ENCODE measurements at regions not wholly inside any gene's neighbourhood (a gene's known extent, or its start where the extent isn't known, plus 50 kb on each side); places are given as distances from the start of the nearest gene placed in this dataset.

DNA sequence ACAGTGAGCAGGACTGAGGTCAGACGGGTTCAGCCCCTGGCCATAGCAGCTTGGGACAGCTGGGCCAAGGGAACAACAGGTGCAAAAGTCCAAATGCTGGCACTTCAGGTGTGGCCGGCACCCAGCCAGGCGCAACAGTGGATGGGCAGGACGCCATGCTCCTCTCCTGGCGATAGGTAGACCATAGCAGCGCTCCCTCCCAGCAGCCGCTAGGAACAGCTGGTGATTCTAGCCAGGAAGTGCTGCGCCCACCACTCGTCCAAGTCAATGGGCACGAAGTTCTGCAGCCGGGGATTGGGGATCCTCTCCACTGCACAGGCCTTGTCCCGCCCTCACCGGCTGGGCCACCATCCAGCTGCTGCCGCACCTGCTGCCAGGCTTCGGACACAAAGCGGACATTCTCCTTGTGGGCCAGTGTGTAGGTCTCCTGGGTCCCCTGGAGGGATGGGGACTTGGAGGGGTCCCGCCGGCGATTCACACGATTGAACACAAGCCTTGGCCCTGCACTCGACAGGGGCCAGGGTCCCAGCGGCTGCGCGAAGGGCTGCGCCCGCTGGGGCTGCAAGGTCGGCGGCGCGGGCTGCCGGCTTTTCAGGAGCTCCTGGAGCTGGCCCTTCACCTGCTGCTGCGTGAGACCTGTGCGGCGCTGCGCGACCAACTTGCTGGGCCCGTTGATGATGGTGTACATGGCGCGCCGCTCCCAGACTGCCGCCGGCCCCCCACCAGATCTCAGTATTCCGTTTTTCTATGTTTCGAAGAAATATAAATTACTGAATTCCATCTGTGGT, 227.5 kb upstream of the STK26 start:
- no peaks in the 10 kb centered on the region for H3K9me3 ChIP-seq (ENCODE audit: control insufficient read depth in 2 of 2, low read length in 2 of 2)
- H3K9ac ChIP-seq (ENCODE audit: low read length in 2 of 2) = no peak overlapping the region
- H3K27ac ChIP-seq (ENCODE audit: low read length) = no peak overlapping the region
- H3K27me3 ChIP-seq (ENCODE audit: control insufficient read depth in 1 of 2, insufficient read depth in 2 of 2, low read length in 2 of 2) = no peaks in the 10 kb centered on the region
- no peak overlapping the region for H3K4me3 ChIP-seq (ENCODE audit: low read length in 2 of 2)
- no peaks in the 10 kb centered on the region for H3K4me1 ChIP-seq (ENCODE audit: control insufficient read depth, insufficient read depth, low read length)
- H3K36me3 ChIP-seq (ENCODE audit: control insufficient read depth in 2 of 2, insufficient read depth in 2 of 2, low read length in 2 of 2) = no peaks in the 10 kb centered on the region

DNA sequence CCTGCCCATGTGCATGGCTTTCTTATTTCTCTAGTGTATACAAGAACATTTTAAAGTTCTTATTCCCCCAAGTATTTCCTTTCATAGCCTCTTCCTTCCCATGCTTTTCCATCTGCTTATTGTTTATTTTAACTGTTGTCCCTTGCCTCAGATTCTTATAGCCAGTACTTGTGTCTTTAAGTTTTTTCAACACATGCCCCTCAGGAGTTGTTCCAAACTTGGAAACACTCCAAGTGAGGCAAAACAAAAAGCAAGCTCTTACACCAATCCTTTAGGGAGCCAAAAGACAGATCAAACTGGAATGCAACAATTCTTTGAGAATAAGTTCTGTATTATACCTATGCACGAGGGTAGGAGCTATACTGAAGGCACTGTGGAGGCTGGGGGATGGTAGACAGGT, 222.0 kb upstream of the STK26 start:
- Histone ChIP-seq H3K4me1 (ENCODE audit: control insufficient read depth, insufficient read depth, low read length) (peaks cover 10% of the 10 kb centered on the region), H3K36me3 (ENCODE audit: control insufficient read depth in 2 of 2, insufficient read depth in 2 of 2, low read length in 2 of 2) (no peaks in the 10 kb centered on the region), H3K4me3 (ENCODE audit: low read length in 2 of 2) (no peak overlapping the region), H3K9me3 (ENCODE audit: control insufficient read depth in 2 of 2, low read length in 2 of 2) (no peaks in the 10 kb centered on the region), H3K27ac (ENCODE audit: low read length) (no peak overlapping the region), H3K27me3 (ENCODE audit: control insufficient read depth in 1 of 2, insufficient read depth in 2 of 2, low read length in 2 of 2) (peaks cover 0 to 2% of the 10 kb centered on the region in 2 donors), H3K9ac (ENCODE audit: low read length in 2 of 2) (no peak overlapping the region)

DNA sequence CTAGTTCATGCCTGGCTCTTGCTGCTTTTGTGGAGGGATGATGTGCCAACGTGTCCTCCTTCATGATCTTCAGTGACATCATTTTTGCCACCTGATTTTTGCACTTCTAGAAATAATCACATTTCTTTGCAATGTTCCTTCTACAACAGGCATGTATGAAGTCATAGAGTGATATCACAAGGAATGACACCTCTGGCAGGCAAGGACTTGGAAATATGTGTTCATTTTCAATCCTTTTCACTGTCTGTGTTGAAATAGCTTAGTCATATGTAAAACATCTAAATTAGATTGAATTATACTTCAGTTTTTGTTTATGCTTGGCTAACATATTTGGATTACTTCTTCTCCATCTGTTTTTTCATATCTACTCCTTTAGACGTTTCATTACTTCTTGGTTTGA, 221.2 kb upstream of the STK26 start:
- Histone ChIP-seq H3K27me3 (ENCODE audit: control insufficient read depth in 1 of 2, insufficient read depth in 2 of 2, low read length in 2 of 2) (peaks cover 0 to 2% of the 10 kb centered on the region in 2 donors), H3K4me1 (ENCODE audit: control insufficient read depth, insufficient read depth, low read length) (peaks cover 10% of the 10 kb centered on the region), H3K9ac (ENCODE audit: low read length in 2 of 2) (no peak overlapping the region), H3K9me3 (ENCODE audit: control insufficient read depth in 2 of 2, low read length in 2 of 2) (no peaks in the 10 kb centered on the region), H3K36me3 (ENCODE audit: control insufficient read depth in 2 of 2, insufficient read depth in 2 of 2, low read length in 2 of 2) (no peaks in the 10 kb centered on the region), H3K27ac (ENCODE audit: low read length) (no peak overlapping the region), H3K4me3 (ENCODE audit: low read length in 2 of 2) (no peak overlapping the region)

DNA sequence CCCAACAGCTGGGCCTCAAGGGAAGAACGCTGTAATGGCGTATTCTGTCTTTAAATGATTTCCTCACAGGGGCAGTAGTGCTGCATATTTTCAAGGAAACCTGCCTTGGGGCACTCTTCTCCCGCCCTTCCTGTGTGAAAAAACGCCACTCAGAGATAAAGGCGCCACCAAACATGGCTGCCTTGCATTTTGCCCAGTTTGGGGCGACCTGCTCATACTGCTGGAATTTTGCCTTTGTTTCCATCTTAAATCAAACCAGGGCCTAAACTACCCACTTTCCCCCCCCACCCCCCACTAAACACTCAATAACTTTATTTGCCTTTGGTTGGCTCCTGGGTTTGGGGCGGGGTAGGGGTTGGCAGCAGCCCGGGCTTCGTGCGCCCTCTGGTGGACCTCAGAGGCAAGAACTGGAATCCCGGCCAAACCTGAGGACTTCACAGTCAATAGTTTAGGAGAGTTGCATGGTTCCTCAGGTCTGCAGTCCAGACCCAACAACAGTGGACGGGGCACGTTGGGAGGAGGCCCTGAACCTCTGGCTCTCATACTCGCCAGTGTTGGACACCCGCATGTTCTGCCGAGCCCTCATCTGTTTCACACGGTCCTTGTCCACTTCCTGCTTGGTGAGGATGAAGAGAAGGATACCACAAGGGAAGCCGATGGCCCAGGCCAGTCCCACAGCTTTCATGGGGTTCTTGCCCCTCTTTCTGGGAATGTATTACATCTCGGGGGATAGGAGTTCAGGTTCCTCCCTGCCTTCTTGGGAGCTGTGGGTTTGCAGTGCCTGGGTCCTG, 220.1 kb upstream of the STK26 start:
- no peaks in the 10 kb centered on the region for H3K9me3 ChIP-seq (ENCODE audit: control insufficient read depth in 2 of 2, low read length in 2 of 2)
- H3K9ac ChIP-seq (ENCODE audit: low read length in 2 of 2) = no peak overlapping the region
- H3K4me1 ChIP-seq (ENCODE audit: control insufficient read depth, insufficient read depth, low read length) = peaks cover 10% of the 10 kb centered on the region
- H3K27me3 ChIP-seq (ENCODE audit: control insufficient read depth in 1 of 2, insufficient read depth in 2 of 2, low read length in 2 of 2) = peaks cover 0 to 2% of the 10 kb centered on the region in 2 donors
- no peaks in the 10 kb centered on the region for H3K36me3 ChIP-seq (ENCODE audit: control insufficient read depth in 2 of 2, insufficient read depth in 2 of 2, low read length in 2 of 2)
- H3K4me3 ChIP-seq (ENCODE audit: low read length in 2 of 2) = peak overlapping the region in 1 of 2 donors; percentile 68
- H3K27ac ChIP-seq (ENCODE audit: low read length) = no peak overlapping the region

DNA sequence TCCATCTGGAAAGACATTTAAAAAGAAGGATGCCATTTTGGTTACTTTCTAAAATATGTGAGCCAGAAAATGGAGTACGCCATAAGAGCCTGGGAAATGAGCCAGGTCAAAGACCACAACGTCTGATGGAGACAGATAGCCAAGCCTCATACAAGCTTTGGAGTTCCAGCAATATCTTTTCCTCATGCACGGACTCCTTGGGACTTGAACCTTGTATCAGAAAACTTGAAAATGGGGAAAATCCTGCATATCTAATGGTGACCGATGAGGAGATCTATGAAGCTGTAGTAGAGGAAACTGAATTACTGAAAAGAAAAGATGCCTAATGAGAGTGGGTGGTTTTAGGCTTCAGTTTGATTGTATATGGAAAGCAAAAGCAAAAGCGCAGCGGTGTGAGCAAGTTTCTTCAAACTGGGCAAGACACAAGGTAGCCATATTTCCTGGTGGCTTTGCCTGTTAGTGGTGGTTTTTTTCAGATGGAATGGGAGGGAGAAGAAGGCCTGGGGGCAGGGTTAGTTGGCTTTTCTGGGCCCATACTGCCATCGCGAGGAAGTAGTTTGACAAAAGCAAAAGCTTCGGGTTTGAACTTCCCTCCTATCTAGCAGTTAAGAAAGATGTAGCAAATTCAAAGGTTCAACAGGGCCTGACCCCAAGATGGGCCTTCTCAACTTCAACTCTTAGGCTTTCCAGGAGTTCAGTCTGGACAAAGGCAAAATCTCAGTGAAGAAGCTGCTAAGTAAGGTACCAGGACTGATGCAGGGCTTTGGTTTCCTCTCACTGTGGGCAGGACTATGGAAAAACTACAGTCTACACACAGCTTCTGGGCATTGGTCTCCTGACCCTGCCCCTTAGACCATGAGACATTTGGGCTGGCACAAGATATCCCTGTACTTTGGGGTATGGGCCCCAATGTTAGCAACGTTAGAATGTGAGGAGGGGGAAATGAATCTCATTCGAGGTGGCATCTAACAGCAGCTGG, 210.0 kb upstream of the STK26 start:
- H3K4me1 ChIP-seq (ENCODE audit: control insufficient read depth, insufficient read depth, low read length) = peaks cover 8% of the 10 kb centered on the region
- no peaks in the 10 kb centered on the region for H3K36me3 ChIP-seq (ENCODE audit: control insufficient read depth in 2 of 2, insufficient read depth in 2 of 2, low read length in 2 of 2)
- H3K27ac ChIP-seq (ENCODE audit: low read length) = peak overlapping the region; percentile 60
- no peaks in the 10 kb centered on the region for H3K9me3 ChIP-seq (ENCODE audit: control insufficient read depth in 2 of 2, low read length in 2 of 2)
- peak overlapping the region in 1 of 2 donors; percentile 55 for H3K9ac ChIP-seq (ENCODE audit: low read length in 2 of 2)
- H3K4me3 ChIP-seq (ENCODE audit: low read length in 2 of 2) = peak overlapping the region in 1 of 2 donors; percentile 74
- H3K27me3 ChIP-seq (ENCODE audit: control insufficient read depth in 1 of 2, insufficient read depth in 2 of 2, low read length in 2 of 2) = no peaks in the 10 kb centered on the region

DNA sequence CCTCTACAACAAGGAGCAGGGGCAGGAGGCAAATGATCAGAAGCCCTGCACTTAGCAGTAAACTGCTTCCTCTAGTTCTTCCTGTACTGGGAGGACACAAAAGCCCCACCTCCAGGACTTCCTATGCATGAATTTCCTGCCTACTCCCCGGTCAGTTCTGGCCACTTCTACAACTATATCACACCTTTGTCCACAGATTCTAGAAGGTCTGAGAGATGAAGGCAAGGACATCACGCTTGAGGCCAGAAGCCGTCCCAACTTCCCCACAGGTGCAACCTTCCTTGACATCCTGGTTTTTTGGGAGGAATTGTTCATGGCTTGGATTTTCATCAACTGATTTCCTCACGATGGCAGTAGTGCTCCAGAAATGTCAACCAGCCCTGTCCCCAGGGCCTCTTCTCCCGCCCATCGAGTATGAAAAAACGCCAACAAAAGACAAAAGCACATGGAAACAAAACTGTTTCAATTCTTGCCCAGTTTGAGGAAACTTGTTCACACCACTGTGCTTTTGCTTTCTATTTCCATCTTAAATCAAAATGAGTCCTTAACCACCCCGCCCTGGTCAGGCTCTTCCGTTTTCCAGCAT, 206.5 kb upstream of the STK26 start:
- Histone ChIP-seq H3K27ac (ENCODE audit: low read length) (no peak overlapping the region), H3K4me1 (ENCODE audit: control insufficient read depth, insufficient read depth, low read length) (peaks cover 8% of the 10 kb centered on the region), H3K27me3 (ENCODE audit: control insufficient read depth in 1 of 2, insufficient read depth in 2 of 2, low read length in 2 of 2) (no peaks in the 10 kb centered on the region), H3K4me3 (ENCODE audit: low read length in 2 of 2) (peak overlapping the region in 1 of 2 donors; percentile 71), H3K36me3 (ENCODE audit: control insufficient read depth in 2 of 2, insufficient read depth in 2 of 2, low read length in 2 of 2) (no peaks in the 10 kb centered on the region), H3K9ac (ENCODE audit: low read length in 2 of 2) (no peak overlapping the region), H3K9me3 (ENCODE audit: control insufficient read depth in 2 of 2, low read length in 2 of 2) (no peaks in the 10 kb centered on the region)

DNA sequence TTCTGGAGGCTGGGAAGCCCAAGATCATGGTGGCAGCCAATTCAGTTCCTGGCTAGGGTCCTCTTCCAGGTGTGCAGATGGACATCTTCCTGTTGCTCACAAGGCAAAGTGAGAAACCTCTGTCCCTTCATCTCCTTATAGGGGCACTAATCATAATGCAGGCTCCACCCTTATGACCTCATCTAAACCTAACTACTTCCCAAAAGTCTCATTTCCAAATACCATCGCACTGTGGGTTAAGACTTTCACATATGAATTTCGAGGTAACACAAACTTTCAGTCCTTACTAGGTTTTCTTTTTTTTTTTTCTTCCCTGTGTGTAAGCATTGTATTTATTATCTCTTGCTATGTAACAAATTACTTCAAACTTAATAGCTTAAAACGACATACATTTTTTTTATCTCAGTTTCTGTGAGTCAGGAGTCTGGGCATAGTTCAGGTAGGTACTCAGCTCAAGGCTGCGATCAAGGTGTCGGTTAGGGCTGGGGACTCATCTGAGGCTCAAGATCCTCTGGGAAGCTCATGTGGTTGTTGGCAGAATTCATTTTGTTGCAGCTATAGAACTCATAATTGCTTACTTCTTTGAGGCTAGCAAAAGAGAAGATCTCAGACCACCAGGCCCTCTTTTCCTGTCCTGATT, 204.7 kb upstream of the STK26 start:
- H3K9me3 ChIP-seq (ENCODE audit: control insufficient read depth in 2 of 2, low read length in 2 of 2) = no peaks in the 10 kb centered on the region
- H3K9ac ChIP-seq (ENCODE audit: low read length in 2 of 2) = no peak overlapping the region
- no peaks in the 10 kb centered on the region for H3K36me3 ChIP-seq (ENCODE audit: control insufficient read depth in 2 of 2, insufficient read depth in 2 of 2, low read length in 2 of 2)
- no peak overlapping the region for H3K27ac ChIP-seq (ENCODE audit: low read length)
- no peaks in the 10 kb centered on the region for H3K27me3 ChIP-seq (ENCODE audit: control insufficient read depth in 1 of 2, insufficient read depth in 2 of 2, low read length in 2 of 2)
- H3K4me3 ChIP-seq (ENCODE audit: low read length in 2 of 2) = no peak overlapping the region
- H3K4me1 ChIP-seq (ENCODE audit: control insufficient read depth, insufficient read depth, low read length) = peaks cover 9% of the 10 kb centered on the region

DNA sequence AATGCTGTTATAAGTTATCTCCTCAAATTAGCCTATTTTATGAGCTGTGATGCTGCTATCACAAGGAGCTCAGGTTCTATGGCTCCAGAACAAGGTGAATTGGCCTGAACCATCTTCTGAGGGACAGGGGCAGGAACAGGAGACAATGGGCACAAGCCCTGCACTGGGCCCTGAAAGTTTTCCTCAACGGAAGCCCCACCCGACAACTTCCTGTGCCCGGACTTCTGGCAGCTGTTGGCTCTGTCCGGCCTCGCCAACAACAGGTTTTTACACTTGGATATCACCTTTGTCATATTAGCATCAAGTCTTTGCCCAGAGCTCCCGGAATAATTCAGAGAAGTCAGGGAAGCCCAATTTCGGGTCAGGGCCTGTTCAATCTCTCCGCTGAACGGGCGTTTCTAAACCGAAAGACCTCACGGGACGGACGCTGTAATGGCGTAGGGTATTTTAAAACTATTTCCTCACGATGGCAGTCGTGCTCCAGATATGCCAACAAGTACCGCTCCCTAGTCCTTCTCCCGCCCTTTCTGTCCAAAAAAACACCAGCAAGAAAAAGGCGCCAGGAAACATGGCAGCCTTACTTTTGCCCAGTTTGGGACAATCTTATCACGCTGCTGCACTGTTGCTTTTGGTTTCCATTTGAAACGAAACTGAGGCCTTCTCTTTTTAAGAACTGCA, 201.0 kb upstream of the STK26 start:
- H3K27me3 ChIP-seq (ENCODE audit: control insufficient read depth in 1 of 2, insufficient read depth in 2 of 2, low read length in 2 of 2) = no peaks in the 10 kb centered on the region
- H3K36me3 ChIP-seq (ENCODE audit: control insufficient read depth in 2 of 2, insufficient read depth in 2 of 2, low read length in 2 of 2) = no peaks in the 10 kb centered on the region
- H3K4me1 ChIP-seq (ENCODE audit: control insufficient read depth, insufficient read depth, low read length) = peaks cover 3% of the 10 kb centered on the region
- no peaks in the 10 kb centered on the region for H3K9me3 ChIP-seq (ENCODE audit: control insufficient read depth in 2 of 2, low read length in 2 of 2)
- peak overlapping the region in 1 of 2 donors; percentile 75 for H3K4me3 ChIP-seq (ENCODE audit: low read length in 2 of 2)
- H3K27ac ChIP-seq (ENCODE audit: low read length) = peak overlapping the region; percentile 87
- peak overlapping the region in 1 of 2 donors; percentile 89 for H3K9ac ChIP-seq (ENCODE audit: low read length in 2 of 2)

DNA sequence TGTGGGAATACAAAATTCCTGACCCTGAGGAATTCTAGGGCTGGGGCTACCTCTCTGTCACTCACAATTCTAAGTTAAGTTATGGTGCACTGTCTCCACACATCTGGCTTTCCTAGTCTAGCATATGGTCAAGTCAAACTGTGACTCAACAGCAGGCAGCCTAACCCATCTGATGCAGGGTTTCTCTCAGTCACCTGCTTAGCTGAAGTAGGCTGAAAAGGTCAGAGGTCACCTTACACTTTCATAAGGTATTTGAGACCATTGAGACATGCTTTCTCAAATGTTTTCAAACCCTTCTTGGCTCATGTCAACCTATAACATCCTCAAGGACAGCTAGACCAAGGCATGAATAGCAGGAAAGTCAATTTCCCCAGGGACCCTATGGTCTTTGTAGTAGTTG, 196.5 kb upstream of the STK26 start:
- Histone ChIP-seq H3K9me3 (ENCODE audit: control insufficient read depth in 2 of 2, low read length in 2 of 2) (no peaks in the 10 kb centered on the region), H3K36me3 (ENCODE audit: control insufficient read depth in 2 of 2, insufficient read depth in 2 of 2, low read length in 2 of 2) (no peaks in the 10 kb centered on the region), H3K27ac (ENCODE audit: low read length) (no peak overlapping the region), H3K4me3 (ENCODE audit: low read length in 2 of 2) (no peak overlapping the region), H3K9ac (ENCODE audit: low read length in 2 of 2) (no peak overlapping the region), H3K4me1 (ENCODE audit: control insufficient read depth, insufficient read depth, low read length) (peaks cover 7% of the 10 kb centered on the region), H3K27me3 (ENCODE audit: control insufficient read depth in 1 of 2, insufficient read depth in 2 of 2, low read length in 2 of 2) (no peaks in the 10 kb centered on the region)

Measured in stomach smooth muscle (tissue), 2 donors.